ENCODE measurements at regions not wholly inside any gene's neighbourhood (a gene's known extent, or its start where the extent isn't known, plus 50 kb on each side); places are given as distances from the start of the nearest gene placed in this dataset.

DNA sequence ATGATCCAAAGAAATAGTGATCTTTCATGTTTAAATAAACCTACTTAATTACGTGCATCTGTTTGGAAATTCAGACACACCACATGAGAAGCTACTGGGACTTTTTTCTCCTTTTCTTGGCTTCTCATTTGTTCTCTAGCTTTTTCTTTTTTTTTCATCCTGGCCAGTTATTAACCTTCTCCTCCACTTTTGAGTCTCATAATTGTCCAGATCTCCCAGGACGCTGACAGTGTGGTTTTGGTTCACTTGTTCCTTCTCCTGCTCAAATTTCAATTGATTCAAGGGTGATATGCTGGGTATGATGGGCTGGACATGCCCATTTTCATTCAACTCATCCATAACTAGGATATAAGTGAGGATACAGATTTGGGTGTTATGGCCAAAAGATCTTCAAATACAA, 152.3 kb downstream of the TM9SF2 start:
- FAIRE-seq (no peak), DNase-seq (ENCODE audit: insufficient read length, low spot score) (no peak)

- FAIRE-seq (no peak), DNase-seq (ENCODE audit: insufficient read length, low spot score) (no peak)
Observed at GRCh38 chr13:99652901-99653300, 151.6 kb downstream of the TM9SF2 start.

GRCh38 chr13:99652141-99652540, 150.9 kb downstream of the TM9SF2 start:
- no peak for DNase-seq (ENCODE audit: insufficient read length, low spot score)
- FAIRE-seq: no peak

- FAIRE-seq (no peak), DNase-seq (ENCODE audit: insufficient read length, low spot score) (no peak)
Observed at GRCh38 chr13:99651016-99651415, 149.7 kb downstream of the TM9SF2 start.

GRCh38 chr13:99650410-99650809, 149.1 kb downstream of the TM9SF2 start:
- DNase-seq (ENCODE audit: insufficient read length, low spot score): no peak
- no peak for FAIRE-seq

GRCh38 chr13:99648927-99649326, 147.7 kb downstream of the TM9SF2 start:
- no peak for DNase-seq (ENCODE audit: insufficient read length, low spot score)
- no peak for FAIRE-seq

GRCh38 chr13:99648066-99648665, 146.9 kb downstream of the TM9SF2 start:
- DNase-seq (ENCODE audit: insufficient read length, low spot score): no peak
- no peak for FAIRE-seq

GRCh38 chr13:99647596-99647985, 146.3 kb downstream of the TM9SF2 start:
- DNase-seq (ENCODE audit: insufficient read length, low spot score): no peak
- FAIRE-seq: no peak

GRCh38 chr13:99646866-99647595, 145.8 kb downstream of the TM9SF2 start:
- FAIRE-seq: no peak
- DNase-seq (ENCODE audit: insufficient read length, low spot score): no peak

GRCh38 chr13:99642841-99643240, 141.6 kb downstream of the TM9SF2 start:
- DNase-seq (ENCODE audit: insufficient read length, low spot score) (no peak), FAIRE-seq (no peak)

GRCh38 chr13:99642006-99642405, 140.7 kb downstream of the TM9SF2 start:
- no peak for DNase-seq (ENCODE audit: insufficient read length, low spot score)
- no peak for FAIRE-seq

GRCh38 chr13:99640260-99640659, 139.0 kb downstream of the TM9SF2 start:
- FAIRE-seq: no peak

GRCh38 chr13:99639126-99639525, 137.9 kb downstream of the TM9SF2 start:
- no peak for DNase-seq (ENCODE audit: insufficient read length, low spot score)
- FAIRE-seq: no peak

More at GRCh38 chr13:99640260-99640659, 139.0 kb downstream of the TM9SF2 start:
- no peak for DNase-seq (ENCODE audit: insufficient read length, low spot score)

DNA sequence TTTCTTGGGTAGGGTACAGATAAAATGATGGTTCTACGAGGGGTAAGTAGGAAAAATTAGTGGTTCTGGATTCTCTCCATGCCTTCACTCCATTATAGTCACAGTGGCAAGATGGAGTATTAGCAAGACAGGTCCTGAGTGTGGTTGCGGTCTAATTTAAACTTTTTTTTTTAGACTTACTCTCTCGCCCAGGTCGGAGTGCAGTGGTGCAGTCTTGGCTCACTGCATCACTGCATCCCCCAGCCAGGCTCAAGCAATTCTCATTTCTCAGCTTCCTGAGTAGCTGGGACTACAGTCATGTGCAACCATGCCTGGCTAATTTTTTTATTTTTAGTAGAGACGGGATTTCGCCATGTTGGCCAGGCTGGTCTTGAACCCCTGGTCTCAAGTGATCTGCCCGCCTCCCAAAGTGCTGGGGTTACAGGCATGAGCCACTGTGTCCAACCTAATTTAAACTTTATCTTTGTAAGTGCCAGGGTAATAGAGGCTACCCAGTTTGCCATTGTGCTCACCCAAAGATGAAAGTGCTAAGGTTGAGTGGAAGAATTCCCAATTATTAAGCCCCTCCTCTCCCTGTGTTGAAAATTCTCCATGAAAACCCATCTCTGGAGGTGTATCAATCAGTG, 135.6 kb downstream of the TM9SF2 start:
- peak; percentile 89 for FAIRE-seq

GRCh38 chr13:99636306-99636705, 135.0 kb downstream of the TM9SF2 start:
- no peak for DNase-seq (ENCODE audit: insufficient read length, low spot score)
- no peak for FAIRE-seq

More for the DNA sequence above, 135.6 kb downstream of the TM9SF2 start:
- no peak for DNase-seq (ENCODE audit: insufficient read length, low spot score)

DNA sequence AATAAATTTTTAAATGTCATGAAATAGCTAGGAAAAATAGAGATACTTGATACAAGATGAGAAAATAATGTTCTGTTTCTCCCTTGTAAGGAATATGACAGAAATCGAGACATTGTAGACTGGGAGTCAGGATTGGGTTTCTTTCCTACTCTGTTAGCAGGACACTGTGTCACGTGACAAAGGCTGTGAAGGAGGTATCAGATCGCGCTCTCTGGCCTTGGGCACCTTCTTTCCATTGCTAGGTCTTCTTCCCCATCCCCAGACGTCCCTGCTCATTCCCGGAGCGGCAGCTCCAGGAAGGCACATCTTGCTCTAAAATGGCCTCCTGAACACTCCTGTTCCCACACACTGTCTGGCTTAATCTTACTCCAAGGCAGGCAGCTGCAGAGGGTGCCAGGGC, 133.4 kb downstream of the TM9SF2 start:
- DNase-seq (ENCODE audit: insufficient read length, low spot score): no peak
- peak; percentile 47 for FAIRE-seq

DNA sequence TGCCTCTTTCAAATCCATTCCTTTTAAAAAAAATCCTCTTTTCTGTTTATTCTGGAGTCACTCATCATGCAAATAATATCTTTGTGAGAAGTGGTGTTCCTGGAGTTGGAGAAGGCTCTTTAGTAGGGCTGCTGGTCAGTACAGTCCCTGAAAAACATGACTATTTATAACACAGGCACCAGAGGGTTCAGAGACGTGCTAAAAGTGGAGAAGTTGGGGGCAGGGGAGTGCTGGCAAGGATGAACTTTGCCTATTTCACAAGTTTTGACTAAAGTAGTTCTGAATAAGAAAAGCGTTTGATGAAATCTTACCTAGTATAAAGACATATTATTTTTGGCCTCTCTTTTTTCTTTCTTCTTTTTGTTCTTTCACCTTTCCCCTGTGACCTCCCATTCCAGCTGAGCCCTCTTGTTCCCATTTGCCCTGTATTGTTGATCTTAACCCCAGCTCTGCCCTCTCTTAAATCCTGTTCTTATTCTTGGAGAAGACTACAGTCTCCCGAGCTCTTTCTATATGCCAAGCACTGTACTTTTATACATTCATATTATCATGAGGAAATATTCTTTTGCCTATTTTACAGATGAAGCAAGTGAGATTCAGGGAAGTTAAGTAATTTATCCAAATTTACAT, 129.1 kb downstream of the TM9SF2 start:
- no peak for DNase-seq (ENCODE audit: insufficient read length, low spot score)
- no peak for FAIRE-seq

DNA sequence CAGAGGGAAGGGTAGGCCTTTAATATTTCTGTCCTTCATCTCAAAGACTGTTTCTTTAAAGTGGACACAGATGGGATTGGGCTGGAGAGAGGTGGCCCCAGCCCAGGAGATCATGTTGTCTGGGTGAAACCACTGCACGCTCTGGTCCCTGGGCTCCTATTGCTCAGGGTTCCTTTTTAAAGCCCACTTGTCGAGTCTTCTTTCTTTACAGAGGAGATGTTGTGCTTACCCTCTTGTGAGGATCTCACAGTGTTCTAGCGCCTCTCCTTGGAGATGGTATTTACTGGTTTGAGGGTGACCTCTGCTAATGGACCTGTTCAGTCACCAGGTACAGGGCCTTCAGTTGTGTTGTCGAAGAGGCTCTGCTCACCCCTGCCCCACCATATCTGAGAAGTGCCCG, 128.4 kb downstream of the TM9SF2 start:
- FAIRE-seq: no peak
- no peak for DNase-seq (ENCODE audit: insufficient read length, low spot score)

DNA sequence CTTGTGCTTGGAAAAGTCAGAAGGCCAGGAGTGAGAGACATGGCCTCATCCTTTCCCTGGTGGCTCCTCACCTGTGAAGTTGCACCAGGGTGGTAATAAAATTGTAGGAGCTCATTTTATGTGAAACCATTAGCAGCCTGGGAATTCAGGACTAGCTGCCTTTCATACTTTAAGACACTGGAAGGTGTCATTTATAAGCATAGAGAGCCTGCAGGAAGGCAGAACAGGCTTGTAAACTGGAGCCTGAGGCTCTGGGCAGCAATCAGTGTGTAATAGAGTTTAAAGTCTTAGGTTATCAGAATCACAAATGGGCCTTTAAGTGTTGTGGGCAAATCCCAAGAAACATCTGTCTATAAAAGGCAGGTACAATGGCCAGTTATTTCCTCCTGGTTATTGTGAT, 127.2 kb downstream of the TM9SF2 start:
- FAIRE-seq (no peak), DNase-seq (ENCODE audit: insufficient read length, low spot score) (no peak)

GRCh38 chr13:99626461-99627082, 125.3 kb downstream of the TM9SF2 start:
- FAIRE-seq (no peak), DNase-seq (ENCODE audit: insufficient read length, low spot score) (no peak)

DNA sequence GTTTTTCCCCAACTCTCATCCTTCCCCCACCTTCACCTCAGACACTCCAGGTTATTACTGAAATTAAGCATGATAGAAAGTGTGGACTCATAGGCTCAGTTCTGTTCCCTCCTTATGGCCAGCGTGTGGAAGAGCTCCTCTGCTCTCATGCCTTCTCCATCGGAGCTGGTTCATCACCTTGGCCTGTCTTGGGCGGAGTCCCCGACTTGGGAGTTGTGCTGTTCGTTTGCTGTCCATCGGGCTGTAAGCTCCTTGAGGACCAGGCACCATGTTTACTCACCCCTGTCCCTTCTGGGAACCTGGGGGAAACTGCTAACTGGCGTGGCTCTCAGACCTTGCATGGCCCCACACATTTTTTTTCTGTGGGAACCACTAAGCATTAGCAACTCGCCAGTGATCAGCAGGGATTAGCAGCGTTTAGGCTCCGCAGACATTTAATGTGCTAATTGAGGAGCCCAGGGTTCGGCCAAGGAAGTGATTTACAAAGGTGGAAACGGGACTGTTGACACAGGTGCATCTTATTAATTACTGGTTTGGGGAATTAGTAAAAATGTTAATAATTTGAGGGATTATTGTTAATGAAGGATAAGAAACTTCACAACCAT, 123.8 kb downstream of the TM9SF2 start:
- DNase-seq (ENCODE audit: insufficient read length, low spot score): no peak
- no peak for FAIRE-seq

Data from GM19239 (cell line).